ENCODE measurements at regions not wholly inside any gene's neighbourhood (a gene's known extent, or its start where the extent isn't known, plus 50 kb on each side); places are given as distances from the start of the nearest gene placed in this dataset.
A peak's percentile ranks its signal among the peaks of the same experiment; 100 is the strongest.
"Not testable (repeated sequence)": the region's sequence is repeated elsewhere in the genome, so short reads cannot be mapped to it uniquely, and the experiment has no call there.

GRCh38 chr5:162591724-162592123 is 524.2 kb downstream of the GABRG2 start:
- no peaks in the 10 kb centered on the region for H3K27me3 ChIP-seq
- intact Hi-C loops (cut with DNase I), result no loop called here
- H3K36me3 ChIP-seq, result no peaks in the 10 kb centered on the region

GRCh38 chr5:162593881-162594280 is 526.3 kb downstream of the GABRG2 start:
- Histone ChIP-seq H3K27me3 (no peaks in the 10 kb centered on the region), H3K4me1 (no peaks in the 10 kb centered on the region), H3K9me3 (no peaks in the 10 kb centered on the region), H3K27ac (no peak overlapping the region), H3K4me3 (no peak overlapping the region), H3K36me3 (no peaks in the 10 kb centered on the region)
- TF ChIP-seq CTCF (IDR thresholded peaks at IDR 0.05), result no peak
- DNase-seq (ENCODE audit: low spot score in 2 of 2), result no peak
- intact Hi-C loops (cut with DNase I), result no loop called here

More at GRCh38 chr5:162591724-162592123, 524.2 kb downstream of the GABRG2 start:
- no peak for DNase-seq (ENCODE audit: low spot score in 2 of 2)
- no peak overlapping the region for H3K4me3 ChIP-seq
- no peak for TF ChIP-seq CTCF (IDR thresholded peaks at IDR 0.05)
- H3K27ac ChIP-seq, result no peak overlapping the region
- H3K9me3 ChIP-seq, result no peaks in the 10 kb centered on the region
- H3K4me1 ChIP-seq, result no peaks in the 10 kb centered on the region

- intact Hi-C loops (cut with DNase I), result no loop called here
- Histone ChIP-seq H3K27ac (no peak overlapping the region), H3K36me3 (no peaks in the 10 kb centered on the region), H3K4me3 (no peak overlapping the region), H3K9me3 (peaks cover 0 to 4% of the 10 kb centered on the region in 2 donors), H3K27me3 (no peaks in the 10 kb centered on the region), H3K4me1 (no peaks in the 10 kb centered on the region)
- DNase-seq (ENCODE audit: low spot score in 2 of 2), result no peak
- TF ChIP-seq CTCF (IDR thresholded peaks at IDR 0.05), result no peak
These were observed 536.0 kb downstream of the GABRG2 start for GRCh38 chr5:162603443-162604070.

- H3K27ac ChIP-seq, result no peak overlapping the region
- no peaks in the 10 kb centered on the region for H3K4me1 ChIP-seq
- H3K4me3 ChIP-seq, result no peak overlapping the region
- no peak for DNase-seq (ENCODE audit: low spot score in 2 of 2)
- H3K27me3 ChIP-seq, result no peaks in the 10 kb centered on the region
- peak in 1 of 3 experiments; percentile 13 for TF ChIP-seq CTCF (IDR thresholded peaks at IDR 0.05)
- intact Hi-C loops (cut with DNase I), result no loop called here
- no peaks in the 10 kb centered on the region for H3K36me3 ChIP-seq
- no peaks in the 10 kb centered on the region for H3K9me3 ChIP-seq
These were observed 540.3 kb downstream of the GABRG2 start for GRCh38 chr5:162607879-162608278.

GRCh38 chr5:162621726-162622263 is 554.2 kb downstream of the GABRG2 start:
- H3K27me3 ChIP-seq; H3K27ac ChIP-seq; intact Hi-C loops (cut with DNase I); DNase-seq (ENCODE audit: low spot score in 2 of 2); H3K36me3 ChIP-seq; H3K9me3 ChIP-seq; H3K4me1 ChIP-seq; H3K4me3 ChIP-seq: not testable (repeated sequence)

- Histone ChIP-seq H3K4me3 (no peak overlapping the region), H3K36me3 (no peaks in the 10 kb centered on the region), H3K9me3 (peaks cover 3 to 4% of the 10 kb centered on the region in 2 donors), H3K27ac (no peak overlapping the region), H3K4me1 (no peaks in the 10 kb centered on the region), H3K27me3 (no peaks in the 10 kb centered on the region)
- TF ChIP-seq CTCF (IDR thresholded peaks at IDR 0.05), result no peak
- no peak for DNase-seq (ENCODE audit: low spot score in 2 of 2)
- intact Hi-C loops (cut with DNase I), result no loop called here
These were observed 556.5 kb downstream of the GABRG2 start for GRCh38 chr5:162624110-162624509.
